ENCODE measurements at regions not wholly inside any gene's neighbourhood (a gene's known extent, or its start where the extent isn't known, plus 50 kb on each side); places are given as distances from the start of the nearest gene placed in this dataset.
"Not testable (repeated sequence)": the region's sequence is repeated elsewhere in the genome, so short reads cannot be mapped to it uniquely, and the experiment has no call there.

DNA sequence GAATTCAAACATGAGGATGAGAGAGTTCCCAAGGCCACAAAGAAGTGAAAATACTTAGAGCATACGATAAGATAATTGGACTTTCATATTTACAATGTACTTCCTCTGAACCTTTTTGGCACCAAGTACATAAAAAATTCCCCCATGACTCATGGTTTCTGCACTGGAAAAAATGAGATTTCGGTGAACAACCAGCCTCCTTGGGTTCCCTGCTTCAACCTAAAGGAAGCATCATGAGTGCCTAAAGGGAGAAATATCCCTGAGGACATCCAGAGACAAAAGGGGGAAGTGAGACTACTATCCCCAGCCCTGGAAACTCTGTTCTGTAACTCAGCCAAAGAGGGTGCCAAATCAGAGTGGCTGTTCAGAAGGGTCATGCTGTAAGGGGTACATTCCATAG is 562.7 kb upstream of the SLC39A10 start:
- DNase-seq (ENCODE audit: low spot score) (no peak), ATAC-seq (ENCODE audit: low FRiP score) (no peak)
- TF ChIP-seq, protein P1, sequence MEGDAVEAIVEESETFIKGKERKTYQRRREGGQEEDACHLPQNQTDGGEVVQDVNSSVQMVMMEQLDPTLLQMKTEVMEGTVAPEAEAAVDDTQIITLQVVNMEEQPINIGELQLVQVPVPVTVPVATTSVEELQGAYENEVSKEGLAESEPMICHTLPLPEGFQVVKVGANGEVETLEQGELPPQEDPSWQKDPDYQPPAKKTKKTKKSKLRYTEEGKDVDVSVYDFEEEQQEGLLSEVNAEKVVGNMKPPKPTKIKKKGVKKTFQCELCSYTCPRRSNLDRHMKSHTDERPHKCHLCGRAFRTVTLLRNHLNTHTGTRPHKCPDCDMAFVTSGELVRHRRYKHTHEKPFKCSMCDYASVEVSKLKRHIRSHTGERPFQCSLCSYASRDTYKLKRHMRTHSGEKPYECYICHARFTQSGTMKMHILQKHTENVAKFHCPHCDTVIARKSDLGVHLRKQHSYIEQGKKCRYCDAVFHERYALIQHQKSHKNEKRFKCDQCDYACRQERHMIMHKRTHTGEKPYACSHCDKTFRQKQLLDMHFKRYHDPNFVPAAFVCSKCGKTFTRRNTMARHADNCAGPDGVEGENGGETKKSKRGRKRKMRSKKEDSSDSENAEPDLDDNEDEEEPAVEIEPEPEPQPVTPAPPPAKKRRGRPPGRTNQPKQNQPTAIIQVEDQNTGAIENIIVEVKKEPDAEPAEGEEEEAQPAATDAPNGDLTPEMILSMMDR (IDR thresholded peaks at IDR 0.05): no peak

DNA sequence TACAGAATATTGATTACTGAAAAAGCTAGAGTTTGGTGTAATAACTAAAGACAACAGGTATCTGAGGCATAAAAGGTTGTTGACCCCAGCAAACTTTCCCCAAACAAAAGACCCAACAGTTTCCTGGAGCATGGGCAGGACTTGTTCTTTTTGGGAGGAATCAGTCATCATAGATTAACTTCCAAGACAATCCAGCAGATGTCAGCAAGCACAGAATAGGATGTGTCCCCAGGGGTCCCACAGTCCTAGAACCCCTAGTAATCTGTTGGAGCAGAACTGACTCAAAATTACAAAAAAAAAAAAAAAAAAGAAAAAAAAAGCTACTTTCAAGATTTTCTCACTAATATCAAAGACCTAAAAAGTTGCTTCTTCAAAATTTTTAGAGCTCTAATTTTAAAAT is 564.7 kb upstream of the SLC39A10 start:
- ATAC-seq (ENCODE audit: low FRiP score) (no peak), DNase-seq (ENCODE audit: low spot score) (no peak)
- TF ChIP-seq, protein P1 (IDR thresholded peaks at IDR 0.05): no peak

DNA sequence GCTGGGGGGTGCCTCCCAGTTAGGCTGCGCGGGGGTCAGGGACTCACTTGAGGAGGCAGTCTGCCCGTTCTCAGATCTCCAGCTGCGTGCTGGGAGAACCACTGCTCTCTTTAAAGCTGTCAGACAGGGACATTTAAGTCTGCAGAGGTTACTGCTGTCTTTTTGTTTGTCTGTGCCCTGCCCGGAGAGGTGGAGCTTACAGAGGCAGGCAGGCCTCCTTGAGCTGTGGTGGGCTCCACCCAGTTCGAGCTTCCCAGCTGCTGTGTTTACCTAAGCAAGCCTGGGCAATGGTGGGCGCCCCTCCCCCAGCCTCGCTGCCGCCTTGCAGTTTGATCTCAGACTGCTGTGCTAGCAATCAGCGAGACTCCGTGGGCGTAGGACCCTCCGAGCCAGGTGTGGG is 584.2 kb upstream of the SLC39A10 start:
- DNase-seq (ENCODE audit: low spot score); ATAC-seq (ENCODE audit: low FRiP score): not testable (repeated sequence)

DNA sequence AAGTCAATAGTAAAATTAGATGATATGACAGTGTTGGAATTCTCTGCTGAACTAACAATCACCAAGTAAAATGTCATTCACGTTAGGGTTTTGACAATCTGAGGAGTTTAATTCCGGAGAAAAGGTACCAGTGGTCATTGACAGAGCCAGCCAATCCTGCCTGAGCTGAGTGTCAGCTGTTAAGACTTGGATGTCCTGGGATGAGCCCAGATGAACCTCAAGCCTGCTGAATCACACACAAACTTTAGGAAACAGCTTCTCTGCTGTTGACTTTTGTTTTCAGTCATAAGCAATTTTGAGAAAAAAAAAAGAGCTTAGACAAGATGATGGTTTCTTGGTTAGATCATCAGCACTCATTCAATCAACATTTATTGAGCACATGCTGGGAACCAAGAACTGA is 600.0 kb upstream of the SLC39A10 start:
- ATAC-seq (ENCODE audit: low FRiP score): no peak
- DNase-seq (ENCODE audit: low spot score): no peak
- TF ChIP-seq, protein P1 (IDR thresholded peaks at IDR 0.05): no peak

DNA sequence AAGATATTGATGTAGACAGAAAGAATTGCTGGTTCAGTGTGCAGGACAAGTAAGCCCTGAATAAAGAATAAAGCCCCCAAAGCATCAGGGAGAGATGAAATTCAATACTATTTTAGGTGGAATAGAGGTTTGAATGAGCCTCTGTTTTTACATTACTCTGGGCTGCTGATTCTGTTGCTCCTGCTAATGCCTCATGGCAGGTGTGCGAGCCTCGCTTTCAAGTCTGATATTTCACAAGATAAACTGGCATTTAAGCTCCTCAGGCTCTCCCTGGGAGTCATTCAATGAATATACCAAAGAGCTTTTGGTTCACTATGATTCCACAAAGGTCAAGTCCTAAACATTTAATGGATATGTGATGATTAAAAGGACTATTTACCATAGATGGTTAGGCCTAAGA is 601.0 kb upstream of the SLC39A10 start:
- ATAC-seq (ENCODE audit: low FRiP score): no peak
- no peak for DNase-seq (ENCODE audit: low spot score)
- TF ChIP-seq, protein P1 (IDR thresholded peaks at IDR 0.05): no peak

DNA sequence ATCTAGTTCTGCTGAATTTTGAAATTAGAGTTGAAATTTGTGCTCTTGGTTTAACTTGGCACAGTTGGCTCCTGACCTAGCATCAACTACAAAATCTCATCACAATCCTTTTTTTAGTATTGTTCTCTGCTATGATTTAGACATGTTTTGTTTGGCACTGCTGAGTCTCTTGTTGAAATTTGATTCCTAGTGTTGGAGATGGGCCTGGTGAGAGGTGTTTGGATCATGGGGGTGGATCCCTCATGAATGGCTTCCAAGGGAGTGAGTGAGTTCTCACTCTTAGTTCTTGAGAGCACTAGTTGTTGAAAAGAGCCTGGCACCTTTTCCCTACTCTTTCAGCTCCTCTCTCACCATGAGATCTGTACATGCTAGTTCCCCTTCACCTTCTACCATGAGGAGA is 605.6 kb upstream of the SLC39A10 start:
- DNase-seq (ENCODE audit: low spot score) (no peak), ATAC-seq (ENCODE audit: low FRiP score) (no peak)
- TF ChIP-seq, protein P1 (IDR thresholded peaks at IDR 0.05): no peak

DNA sequence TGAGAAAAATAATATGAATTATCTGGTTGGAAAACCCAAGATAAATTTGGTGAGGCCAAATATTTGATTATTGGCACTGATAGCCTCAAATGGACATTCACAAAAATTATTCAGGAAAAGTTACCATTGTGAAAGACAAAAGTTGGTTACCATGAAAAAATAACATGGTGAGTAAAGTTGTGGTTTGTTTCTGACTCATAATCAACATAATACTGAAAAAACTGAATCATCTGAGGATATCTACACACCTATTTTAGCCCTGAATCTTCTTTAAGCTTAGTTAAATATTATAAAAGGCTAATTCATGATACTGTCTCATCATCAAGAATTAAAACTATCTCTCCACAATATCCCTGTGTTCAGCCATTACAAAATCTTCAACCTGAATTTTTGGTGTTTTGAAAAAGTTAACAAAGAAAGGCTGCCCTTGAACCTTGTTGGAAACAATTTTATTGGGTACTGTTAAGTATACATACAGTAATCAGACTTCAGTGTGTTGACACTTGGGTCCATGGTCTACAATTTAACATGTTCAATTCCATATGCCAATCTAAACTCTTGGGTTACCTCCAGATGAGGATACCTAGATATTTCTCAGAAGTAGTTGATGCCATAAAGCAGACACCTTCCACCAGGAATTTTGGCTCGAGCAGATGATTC is 607.5 kb upstream of the SLC39A10 start:
- DNase-seq (ENCODE audit: low spot score) (no peak), ATAC-seq (ENCODE audit: low FRiP score) (no peak)
- TF ChIP-seq, protein P1 (IDR thresholded peaks at IDR 0.05): no peak

All from omental fat pad (tissue), 3 donors.